HG03354 (cell line): ENCODE measurements at regions not wholly inside any gene's neighbourhood (a gene's known extent, or its start where the extent isn't known, plus 50 kb on each side); places are given as distances from the start of the nearest gene placed in this dataset.

Experiments
- ATAC-seq: cut with Tn5 transposase; IDR thresholded peaks from one replicate; pipeline ENCODE4 v1.9.1; 2021; ENCODE audit warnings: mild to moderate bottlenecking; ENCODE audit not compliant: unreplicated experiment, poor library complexity, severe bottlenecking

DNA sequence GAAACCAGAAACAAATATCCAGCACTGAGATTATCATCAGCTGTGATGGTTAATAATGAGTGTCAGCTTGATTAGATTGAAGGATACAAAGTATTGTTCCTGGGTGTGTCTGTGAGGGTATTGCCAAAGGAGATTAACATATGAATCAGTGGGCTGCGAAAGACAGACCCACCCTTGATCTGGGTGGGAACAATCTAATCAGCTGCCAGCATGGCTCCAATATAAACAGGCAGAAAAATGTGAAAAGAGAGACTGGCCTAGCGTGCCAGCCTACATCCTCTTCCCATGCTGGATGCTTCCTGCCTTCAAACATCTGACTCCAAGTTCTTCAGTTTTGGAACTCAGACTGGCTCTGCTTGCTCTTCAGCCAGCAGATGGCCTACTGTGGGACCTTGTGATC lies 869.5 kb downstream of the SI start:
- ATAC-seq, result no peak

DNA sequence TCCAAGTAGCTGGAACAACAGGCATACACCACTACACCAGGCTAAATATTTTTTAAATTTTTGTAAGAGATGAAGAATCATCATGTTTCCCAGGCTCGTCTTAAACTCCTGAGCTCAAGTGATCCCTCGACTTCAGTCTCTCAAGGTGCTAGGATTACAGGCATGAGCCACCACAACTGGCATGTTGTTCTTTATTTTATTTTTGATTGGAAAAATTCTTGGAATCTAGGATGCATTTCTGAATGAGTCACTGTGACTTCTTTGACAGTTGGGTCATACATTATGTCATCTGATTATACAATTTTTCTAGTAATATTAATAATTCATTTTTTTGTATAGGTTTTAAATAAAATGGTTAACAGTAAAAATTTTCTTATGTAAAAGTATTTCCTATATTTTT lies 870.2 kb downstream of the SI start:
- ATAC-seq, result no peak

DNA sequence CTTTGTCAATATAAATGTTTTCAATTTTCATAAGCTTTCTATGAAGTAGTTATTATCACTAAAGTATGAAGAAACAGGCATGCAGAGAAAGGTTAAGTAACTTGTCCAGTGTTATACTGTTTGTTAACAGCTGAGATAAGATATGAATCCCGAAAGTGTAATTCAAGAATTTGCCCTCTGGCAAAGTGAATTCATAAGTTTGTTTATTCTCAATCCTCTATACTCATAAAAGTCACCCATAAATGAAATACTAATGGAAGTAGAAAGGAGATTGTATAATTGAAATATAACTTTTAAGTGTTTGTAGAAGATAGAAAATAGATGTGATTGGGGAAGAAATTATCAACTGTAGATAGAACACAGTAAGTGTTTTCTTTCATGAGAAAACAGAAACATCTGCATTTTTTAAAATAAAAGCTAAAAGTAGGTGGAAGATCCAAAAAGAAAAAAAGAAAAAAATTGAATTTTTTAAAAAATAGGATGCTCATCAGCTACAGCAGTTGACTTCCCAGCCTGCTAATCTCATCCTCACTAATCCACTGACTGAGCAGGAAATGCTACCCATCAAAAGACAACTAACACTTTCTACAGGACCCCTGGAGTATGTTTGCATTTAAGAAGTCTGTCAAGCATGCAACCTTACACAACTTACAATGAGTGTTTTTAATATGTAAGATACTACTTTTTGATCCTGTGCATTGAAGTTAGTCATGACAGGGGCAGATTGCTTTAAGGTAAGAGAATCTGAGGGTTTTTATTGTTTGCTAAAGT lies 878.1 kb downstream of the SI start:
- ATAC-seq, result no peak

DNA sequence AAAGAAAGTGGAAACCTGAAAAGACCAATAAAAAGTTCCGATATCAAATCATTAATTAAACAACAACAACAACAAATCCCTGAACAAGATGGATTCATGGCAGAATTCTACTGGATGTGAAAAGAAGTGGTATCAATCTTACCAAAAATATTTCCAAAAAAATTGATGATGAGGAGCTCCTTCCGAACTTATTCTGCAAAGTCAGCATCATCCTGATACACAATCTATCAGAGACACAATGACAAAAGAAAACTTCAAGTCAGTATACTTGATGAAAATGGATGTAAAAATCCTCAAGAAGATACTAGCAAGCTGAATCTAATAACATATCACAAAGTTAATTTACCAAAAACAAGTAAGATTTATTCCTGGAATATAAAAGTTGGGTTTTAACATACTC lies 881.8 kb downstream of the SI start:
- no peak for ATAC-seq

DNA sequence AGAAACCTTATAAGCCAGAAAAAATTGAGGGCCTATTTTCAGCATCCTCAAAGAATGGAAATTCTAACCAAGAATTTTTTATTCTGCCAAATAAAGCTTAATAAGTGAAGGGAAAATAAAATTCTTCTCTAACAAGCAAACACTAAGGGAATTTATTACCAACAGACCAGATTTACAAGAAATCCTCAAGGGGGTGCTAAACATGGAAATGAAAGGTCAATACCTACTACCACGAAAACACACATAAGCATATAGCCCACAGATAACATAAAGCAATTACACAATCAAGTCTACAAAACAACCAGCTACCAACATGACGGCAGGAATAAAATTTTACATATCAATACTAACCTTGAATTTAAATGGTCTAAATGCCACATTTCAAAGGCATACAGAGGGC lies 883.5 kb downstream of the SI start:
- no peak for ATAC-seq

DNA sequence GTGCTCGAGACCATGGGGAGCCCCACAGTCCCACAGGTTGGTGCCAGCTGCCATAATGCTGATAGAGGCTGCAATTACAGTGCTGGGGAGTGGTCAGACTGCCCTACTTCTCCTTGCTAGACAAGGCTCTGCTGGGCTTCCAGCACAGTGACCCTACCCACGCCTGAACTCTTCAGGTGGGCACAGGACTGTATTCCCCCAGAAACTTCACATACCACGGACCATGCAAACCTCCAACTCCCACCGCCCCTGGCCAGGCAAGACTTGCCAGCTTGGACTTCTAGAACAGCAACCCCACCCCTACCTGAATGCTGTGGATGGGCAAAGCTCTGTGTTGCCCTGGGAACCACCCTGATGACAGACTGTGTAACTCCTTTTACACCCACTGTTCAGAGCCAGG lies 885.3 kb downstream of the SI start:
- no peak for ATAC-seq

DNA sequence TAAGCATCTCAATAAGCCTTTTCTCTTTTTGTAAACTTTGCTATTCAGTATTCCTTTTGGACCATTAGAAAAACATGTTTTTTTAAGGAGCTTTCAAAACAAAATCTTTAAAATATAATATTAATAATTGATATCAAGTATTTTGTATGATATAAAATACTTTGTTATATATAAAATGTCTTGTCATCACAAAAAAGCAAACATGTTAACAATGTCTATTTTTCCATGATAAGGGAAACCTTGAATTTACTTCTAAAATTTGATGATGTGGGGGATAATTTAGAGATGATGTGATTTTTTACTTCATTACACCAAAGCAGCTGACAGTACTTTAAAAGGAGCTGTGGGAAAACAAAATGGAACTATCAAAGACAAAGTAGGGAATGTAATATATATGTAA lies 887.7 kb downstream of the SI start:
- no peak for ATAC-seq

DNA sequence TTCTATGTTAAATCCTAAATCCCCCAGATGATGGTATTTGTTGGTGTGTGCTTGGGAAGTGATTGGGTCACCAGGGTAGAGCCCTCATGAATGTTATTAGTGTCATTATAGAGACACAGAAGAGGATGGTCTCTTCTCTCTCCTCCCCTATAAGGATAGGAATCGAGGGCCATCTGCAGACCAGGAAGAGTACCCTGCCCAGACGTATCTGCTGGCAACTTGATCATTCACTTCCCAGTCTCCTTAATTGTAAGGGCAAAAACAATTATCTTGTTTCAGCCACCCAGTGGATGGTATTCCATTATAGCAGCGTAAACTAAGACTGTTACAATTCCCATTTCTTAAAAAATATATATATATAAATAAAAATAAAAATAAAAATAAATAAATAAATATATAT lies 892.2 kb downstream of the SI start:
- ATAC-seq, result no peak

DNA sequence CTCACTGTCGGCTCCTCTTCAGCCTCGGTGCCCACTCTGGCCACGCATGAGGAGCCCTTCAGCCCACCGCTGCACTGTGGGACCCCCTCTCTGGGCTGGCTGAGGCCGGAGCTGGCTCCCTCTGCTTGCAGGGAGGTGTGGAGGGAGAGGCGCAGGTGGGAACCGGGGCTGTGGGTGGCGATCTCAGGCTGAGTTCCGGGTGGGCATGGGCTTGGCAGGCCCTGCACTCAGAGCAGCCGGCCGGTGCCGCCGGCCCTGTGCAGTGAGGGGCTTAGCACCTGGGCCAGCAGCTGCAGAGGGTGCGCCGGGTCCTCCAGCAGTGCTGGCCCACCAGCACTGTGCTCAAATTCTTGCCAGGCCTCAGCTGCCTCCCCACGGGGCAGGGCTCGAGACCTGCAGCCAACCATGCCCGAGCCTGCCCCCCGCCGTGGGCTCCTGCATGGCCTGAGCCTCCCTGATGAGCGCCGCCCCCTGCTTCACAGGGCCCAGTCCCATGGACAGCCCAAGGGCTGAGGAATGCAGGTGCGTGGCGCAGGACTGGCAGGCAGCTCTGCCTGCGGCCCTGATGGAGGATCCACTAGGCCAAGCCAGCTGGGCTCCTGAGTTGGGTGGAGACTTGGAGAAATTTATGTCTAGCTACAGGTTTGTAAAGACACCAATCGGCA lies 899.1 kb downstream of the SI start:
- no peak for ATAC-seq

DNA sequence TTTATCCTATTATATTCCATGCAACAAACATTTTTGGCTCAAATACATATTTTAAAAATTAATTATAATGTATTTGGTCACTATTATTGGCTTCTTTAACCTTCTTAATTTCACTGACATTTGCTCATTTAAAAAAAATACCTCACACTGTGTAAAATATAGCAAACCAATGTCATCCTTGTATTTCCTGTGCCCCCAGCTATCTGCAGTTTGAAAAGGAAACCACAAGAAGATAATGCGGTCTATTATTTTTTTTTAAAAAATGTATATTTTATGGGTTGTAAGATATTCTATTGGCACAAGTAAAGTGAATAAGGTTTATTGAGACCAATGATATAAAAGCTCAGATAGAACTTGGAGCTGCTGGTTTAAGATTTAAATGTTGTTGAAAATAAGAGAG lies 904.2 kb downstream of the SI start:
- no peak for ATAC-seq

DNA sequence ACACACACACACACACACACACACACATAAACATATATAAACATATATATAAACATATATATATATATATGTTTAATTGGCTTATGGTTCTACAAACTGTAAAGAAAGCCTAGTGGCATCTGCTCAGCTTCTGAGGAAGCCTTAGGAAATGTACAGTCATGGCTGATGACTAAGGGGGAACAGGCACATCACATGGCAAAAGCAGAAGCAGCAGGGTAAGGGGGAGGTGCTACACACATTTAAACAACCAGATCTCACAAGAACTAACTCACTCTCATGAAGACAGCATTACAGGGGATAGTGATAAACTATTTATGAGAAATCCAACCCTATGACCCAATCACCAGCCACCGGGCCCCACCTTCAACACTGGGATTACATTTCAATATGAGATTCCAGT lies 922.9 kb downstream of the SI start:
- no peak for ATAC-seq

DNA sequence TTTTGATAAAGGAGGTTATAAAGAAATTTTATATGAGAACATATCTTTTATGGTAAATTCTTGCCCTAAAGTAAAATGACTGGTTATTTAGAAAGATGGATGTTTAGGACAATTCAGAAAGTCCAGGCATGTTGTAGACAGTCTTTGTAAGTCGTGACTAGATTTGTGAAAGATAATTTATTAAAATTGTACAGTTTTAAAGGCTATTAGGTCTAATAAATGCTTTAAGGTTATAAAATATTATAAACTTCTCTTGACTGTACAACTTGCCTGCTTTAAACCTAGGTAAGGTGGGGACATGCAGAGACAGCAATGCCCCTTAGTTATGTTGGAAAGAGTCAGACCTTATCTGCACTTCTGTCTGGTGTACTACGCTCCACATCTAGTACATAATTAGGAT lies 933.5 kb downstream of the SI start:
- no peak for ATAC-seq

DNA sequence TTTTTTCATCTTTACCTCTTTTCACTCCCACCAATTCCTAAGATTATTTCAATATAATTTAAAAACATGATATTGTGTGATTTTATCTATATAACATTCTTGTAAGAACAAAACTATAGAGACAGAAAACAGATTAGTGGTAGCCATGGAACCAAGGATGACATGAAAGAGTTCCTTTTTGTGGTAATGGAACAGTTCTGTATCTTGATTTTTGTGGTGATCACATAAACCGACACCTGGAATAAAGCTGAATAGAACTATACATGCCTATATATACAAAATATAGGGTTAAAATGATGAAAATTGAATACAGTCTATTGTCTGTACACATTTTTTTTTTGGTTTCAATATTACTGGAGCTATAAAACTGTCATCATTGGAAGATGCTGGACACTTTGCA lies 945.4 kb downstream of the SI start:
- no peak for ATAC-seq

DNA sequence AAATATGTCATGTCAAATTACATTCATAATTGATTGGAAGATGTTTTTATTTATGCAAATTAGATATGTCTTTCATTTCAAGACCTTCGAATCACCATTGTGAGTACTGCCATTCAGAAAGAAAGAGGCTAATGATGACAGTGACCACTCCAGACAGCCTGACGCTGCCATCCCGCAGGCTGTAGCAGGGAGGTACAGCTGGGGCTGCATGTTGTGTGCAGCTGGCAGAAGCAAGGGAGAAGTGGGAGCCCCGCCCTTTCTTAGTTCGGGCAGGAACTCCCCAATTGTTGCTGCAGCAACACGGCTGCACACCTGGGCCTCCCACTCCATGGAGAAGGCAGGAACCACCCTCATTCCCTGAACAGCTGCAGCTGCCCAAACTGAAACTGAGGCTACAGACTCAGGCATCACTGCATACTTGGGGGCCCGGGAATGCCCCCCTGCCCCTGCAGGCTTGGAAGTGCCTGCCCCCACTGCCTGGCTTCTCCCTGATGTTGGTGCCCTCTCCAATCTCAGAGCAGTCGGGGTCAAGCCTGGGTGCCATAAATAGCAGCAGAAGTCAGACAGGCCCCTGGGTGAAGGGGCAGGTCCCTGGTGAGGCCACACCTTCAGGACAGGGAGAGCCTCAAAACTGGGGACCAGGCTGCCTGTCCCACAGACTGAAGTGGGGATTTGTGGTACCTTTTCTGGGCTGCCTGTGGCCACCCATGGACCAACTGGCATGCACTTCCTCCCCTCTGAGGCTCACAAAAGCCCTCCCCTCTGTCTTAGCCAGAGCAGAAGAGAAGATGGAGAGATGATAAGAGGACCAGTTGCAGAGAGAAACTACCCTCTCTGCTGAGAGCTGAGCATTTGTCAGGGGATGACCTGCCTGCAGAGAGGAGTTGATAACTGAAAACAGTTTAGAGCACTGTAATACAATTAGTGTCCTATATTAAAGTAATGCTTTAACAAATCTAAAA lies 964.6 kb downstream of the SI start:
- no peak for ATAC-seq

DNA sequence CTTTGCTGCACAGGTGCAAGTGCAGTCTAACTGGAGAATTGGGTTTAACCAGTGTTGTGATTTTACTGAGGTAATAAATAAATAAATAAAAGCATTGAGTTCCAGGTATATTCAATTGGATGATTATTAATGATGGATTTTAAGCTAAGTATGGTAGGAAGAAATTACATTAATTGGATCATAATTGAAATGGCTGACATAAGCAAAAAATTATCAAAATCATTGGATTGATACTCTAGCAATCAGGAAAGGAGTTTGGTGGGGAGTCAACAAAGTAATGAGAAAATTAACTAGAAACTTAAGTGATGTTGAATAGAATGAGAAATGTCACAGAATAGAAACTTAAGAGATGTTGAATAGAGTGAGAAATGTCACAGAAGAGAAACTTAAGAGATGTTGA lies 981.9 kb downstream of the SI start:
- ATAC-seq, result no peak

DNA sequence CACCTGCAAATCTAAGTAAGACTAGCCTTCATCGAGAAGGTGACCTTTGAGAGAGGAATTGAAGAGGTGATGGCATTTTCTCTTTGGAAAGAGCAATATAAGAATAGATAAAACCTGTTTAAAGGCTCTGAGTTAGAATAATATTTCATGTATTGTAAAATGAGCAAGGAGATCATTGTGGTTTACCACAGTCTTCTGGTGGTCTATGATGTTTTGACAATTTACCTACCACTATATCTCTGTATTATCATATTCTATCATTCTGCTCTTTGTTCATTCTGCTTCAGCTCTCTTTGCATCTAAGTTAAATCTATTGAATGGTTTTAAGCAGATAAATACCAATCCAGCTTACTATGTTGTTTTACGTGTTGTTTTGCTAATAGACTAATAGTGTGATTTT lies 982.3 kb downstream of the SI start:
- ATAC-seq, result no peak

DNA sequence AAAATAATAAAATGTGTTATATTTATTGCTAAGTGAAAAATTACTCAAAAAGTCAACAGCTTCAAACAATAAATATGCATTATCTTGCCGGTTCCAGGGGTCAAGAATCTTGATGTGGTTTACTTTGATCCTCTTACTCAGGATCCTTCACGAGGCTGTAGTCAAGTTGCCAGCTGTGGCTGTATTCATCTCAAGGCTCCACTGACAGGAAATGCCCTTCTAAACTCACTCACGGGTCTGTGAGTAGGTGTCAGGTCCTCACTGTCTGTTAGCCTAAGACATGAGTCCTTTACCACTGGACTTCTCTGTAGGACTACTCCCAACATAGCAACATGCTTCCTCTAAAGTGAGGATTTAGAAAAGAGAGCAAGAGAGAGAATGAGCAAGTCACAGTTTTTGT lies 983.0 kb downstream of the SI start:
- ATAC-seq, result no peak

DNA sequence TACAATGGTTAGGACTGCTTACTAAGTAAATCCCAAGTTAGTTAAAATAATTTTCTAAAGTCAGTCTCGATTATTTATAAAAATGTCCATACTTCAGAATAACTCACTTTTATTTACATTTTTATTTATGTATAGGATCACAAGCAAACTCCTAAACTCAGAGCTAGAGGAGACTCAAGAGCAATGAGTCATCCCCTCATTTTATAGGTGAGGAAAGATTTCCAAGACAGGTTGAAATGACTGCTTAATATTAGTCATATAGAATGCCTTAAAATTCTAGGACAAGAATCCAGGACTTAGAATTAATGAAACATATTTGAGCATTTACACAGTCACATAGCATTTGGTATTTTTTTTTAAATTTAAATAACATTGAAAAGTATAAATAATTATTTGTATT lies 983.8 kb downstream of the SI start:
- no peak for ATAC-seq

DNA sequence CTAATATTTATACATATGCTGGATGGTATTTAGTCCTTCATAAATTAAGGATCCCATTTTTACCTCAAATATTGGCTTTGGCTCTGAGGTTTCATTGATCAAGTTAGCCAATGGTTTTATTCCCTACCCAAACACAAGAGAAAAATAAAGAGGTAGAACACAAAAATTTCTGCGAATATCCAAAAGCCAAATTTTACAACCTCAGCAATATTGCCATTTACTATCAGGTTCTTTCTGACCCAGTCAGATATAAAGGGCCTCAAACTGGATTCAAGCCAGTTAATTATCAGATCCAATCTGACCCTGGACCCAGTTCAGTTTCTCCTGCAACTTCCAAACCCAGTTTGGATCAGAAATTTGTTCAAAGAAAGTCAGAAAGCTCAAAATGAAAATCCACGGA lies 998.1 kb downstream of the SI start:
- ATAC-seq, result no peak

DNA sequence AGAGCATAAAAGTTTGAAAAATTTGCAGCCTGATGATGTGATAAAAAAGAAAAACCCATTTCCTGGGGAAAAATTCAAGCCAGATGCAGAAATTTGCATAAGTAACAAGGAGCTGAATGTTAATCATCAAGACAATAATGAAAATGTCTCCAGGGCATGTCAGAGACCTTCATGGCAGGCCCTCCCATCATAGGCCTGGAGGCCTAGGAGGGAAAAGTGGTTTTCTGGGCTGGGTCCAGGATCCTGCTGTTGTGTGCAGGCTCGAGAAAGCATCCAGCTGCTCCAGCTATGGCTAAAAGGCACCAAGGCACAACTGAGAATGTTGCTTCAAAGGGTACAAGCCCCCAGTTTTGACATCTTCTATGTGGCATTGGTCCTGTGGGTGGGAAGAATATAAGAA lies 1014.0 kb downstream of the SI start:
- ATAC-seq, result no peak

DNA sequence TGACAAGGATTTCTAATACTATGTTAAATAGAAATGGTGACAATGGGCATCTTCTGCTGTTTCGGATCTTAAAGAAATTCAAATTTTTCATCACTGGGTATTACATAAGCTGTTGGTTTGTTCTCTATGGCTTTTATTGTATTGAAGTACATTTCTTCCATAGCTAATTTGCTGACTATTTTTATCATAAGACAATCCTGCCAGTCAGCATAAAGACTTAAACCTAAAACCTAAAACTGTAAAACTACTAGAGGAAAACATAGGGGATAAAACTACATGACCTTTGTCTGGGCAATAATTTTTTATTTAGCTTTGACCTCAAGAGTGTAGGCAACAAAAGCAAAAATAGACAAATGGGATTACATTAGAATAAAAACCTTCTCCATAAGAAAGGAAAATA lies 1017.4 kb downstream of the SI start:
- no peak for ATAC-seq
